Trophoblast cell (in vitro differentiated cells and primary cell): ENCODE measurements at regions not wholly inside any gene's neighbourhood (a gene's known extent, or its start where the extent isn't known, plus 50 kb on each side); places are given as distances from the start of the nearest gene placed in this dataset.

Source experiments
- DNase-seq, 2 donors: peaks; one replicate each; pipeline ENCODE4 v3.0.0-alpha.2; 2016
- H2AFZ ChIP-seq: 2 replicates; pipeline ENCODE4 v1.6.1; 2013; ENCODE audit warnings: low read length, moderate library complexity, mild to moderate bottlenecking; ENCODE audit not compliant: insufficient read depth, poor library complexity
- H2AK5ac ChIP-seq: 2 replicates; pipeline ENCODE4 v1.6.1; 2013; ENCODE audit warnings: mild to moderate bottlenecking, low read length
- H2BK120ac ChIP-seq: 2 replicates; pipeline ENCODE4 v1.6.1; 2013; ENCODE audit warnings: low read length, mild to moderate bottlenecking, moderate library complexity; ENCODE audit not compliant: insufficient read depth, poor library complexity
- H2BK12ac ChIP-seq: 2 replicates; pipeline ENCODE4 v1.6.1; 2013; ENCODE audit warnings: mild to moderate bottlenecking, low read length, moderate library complexity
- H2BK5ac ChIP-seq: 2 replicates; pipeline ENCODE4 v1.6.1; 2013; ENCODE audit warnings: low read length, low read depth, moderate library complexity, mild to moderate bottlenecking; ENCODE audit not compliant: poor library complexity
- H3K14ac ChIP-seq: 2 replicates; pipeline ENCODE4 v1.6.1; 2013; ENCODE audit warnings: mild to moderate bottlenecking, low read length
- H3K18ac ChIP-seq: 2 replicates; pipeline ENCODE4 v1.6.1; 2013; ENCODE audit warnings: mild to moderate bottlenecking, low read length
- H3K23ac ChIP-seq: 2 replicates; pipeline ENCODE4 v1.6.1; 2013; ENCODE audit warnings: low read length
- H3K27ac ChIP-seq: 2 replicates; pipeline ENCODE4 v1.5.1; 2013; ENCODE audit warnings: low read depth, mild to moderate bottlenecking, inconsistent platforms, low read length, moderate library complexity
- H3K27me3 ChIP-seq: 2 replicates; pipeline ENCODE4 v1.6.1; 2013; ENCODE audit warnings: inconsistent platforms, mild to moderate bottlenecking, low read length, moderate library complexity; ENCODE audit not compliant: insufficient read depth
- H3K36me3 ChIP-seq, 2 experiments: 1 replicate in 1 of 2; 2 replicates in 1 of 2; pipeline ENCODE4 v1.6.1; 2013; ENCODE audit warnings: low read length in 2 of 2, mild to moderate bottlenecking in 2 of 2, moderate library complexity in 1 of 2; ENCODE audit not compliant: insufficient read depth in 2 of 2, control insufficient read depth in 1 of 2
- H3K4ac ChIP-seq: 2 replicates; pipeline ENCODE4 v1.6.1; 2013; ENCODE audit warnings: low read depth, mild to moderate bottlenecking, low read length, moderate library complexity
- H3K4me1 ChIP-seq, 2 experiments: 1 replicate in 1 of 2; 2 replicates in 1 of 2; pipeline ENCODE4 v1.6.1; 2013; ENCODE audit warnings: low read length in 2 of 2, mild to moderate bottlenecking in 2 of 2, moderate library complexity in 1 of 2; ENCODE audit not compliant: insufficient read depth in 2 of 2, control insufficient read depth in 1 of 2
- H3K4me2 ChIP-seq: 2 replicates; pipeline ENCODE4 v1.6.1; 2013; ENCODE audit warnings: inconsistent platforms, mild to moderate bottlenecking, low read length, moderate library complexity
- H3K4me3 ChIP-seq: 2 replicates; pipeline ENCODE4 v1.5.1; 2013; ENCODE audit warnings: mild to moderate bottlenecking, low read depth, low read length, inconsistent platforms
- H3K79me1 ChIP-seq: one replicate; pipeline ENCODE4 v1.6.1; 2013; ENCODE audit warnings: low read length
- H3K79me2 ChIP-seq: 2 replicates; pipeline ENCODE4 v1.6.1; 2013; ENCODE audit warnings: low read length, mild to moderate bottlenecking; ENCODE audit not compliant: control insufficient read depth, insufficient read depth, poor library complexity
- H3K9ac ChIP-seq: 2 replicates; pipeline ENCODE4 v1.6.1; 2013; ENCODE audit warnings: mild to moderate bottlenecking, low read length
- H3K9me3 ChIP-seq: 2 replicates; pipeline ENCODE4 v1.6.1; 2013; ENCODE audit warnings: low read depth, mild to moderate bottlenecking, control low read depth, inconsistent platforms, low read length; ENCODE audit not compliant: insufficient read depth
- H4K12ac ChIP-seq: 2 replicates; pipeline ENCODE4 v1.6.1; 2013; ENCODE audit warnings: low read depth, mild to moderate bottlenecking, low read length, moderate library complexity
- H4K8ac ChIP-seq: 2 replicates; pipeline ENCODE4 v1.6.1; 2013; ENCODE audit warnings: low read depth, mild to moderate bottlenecking, low read length, moderate library complexity
- H4K91ac ChIP-seq: one replicate; pipeline ENCODE4 v1.6.1; 2013; ENCODE audit warnings: low read depth, mild to moderate bottlenecking, low read length, moderate library complexity
- WGBS: extraction: QIAGEN DNeasy Blood & Tissue Kit; methylation state at CpG from one replicate; pipeline ENCODE4 v1.1.7; 2013; ENCODE audit warnings: missing lambda C conversion rate; ENCODE audit not compliant: insufficient read length, insufficient coverage; ENCODE audit errors: extremely low coverage; 5-methylcytosine and 5-hydroxymethylcytosine counted together

DNA sequence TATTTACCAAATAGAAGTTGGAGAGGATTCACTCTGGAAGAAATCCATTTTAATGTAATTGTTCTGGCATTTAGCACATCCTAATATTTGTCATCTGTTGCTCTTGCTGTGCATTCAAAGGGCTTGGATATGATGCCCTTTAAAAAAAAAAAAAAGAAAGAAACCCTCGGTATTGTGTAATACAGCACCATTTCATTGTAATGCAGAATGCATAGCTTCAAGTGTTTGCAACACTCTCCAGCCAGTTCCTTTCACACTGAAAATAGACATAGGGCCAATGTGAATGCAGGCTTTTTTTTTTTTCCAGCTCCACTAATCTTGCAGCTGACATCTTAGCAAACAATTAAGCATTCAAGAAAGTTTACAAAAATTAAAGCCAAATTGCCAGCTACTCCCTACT is 197.4 kb upstream of the POU3F2 start:
- no CpG with 5 or more reads among the region's 1 CpG for WGBS
- Histone ChIP-seq H3K9ac (no peak overlapping the region), H3K27me3 (no peaks in the 10 kb centered on the region), H3K9me3 (no peaks in the 10 kb centered on the region), H3K79me2 (no peaks in the 10 kb centered on the region), H2BK12ac (no peak overlapping the region), H3K4me1 (no peaks in the 10 kb centered on the region), H2AK5ac (no peak overlapping the region), H4K91ac (no peak overlapping the region), H3K27ac (no peak overlapping the region), H3K18ac (no peak overlapping the region), H2BK120ac (no peak overlapping the region), H3K79me1 (no peaks in the 10 kb centered on the region), H4K8ac (no peak overlapping the region), H3K4me3 (no peak overlapping the region), H2AFZ (no peak overlapping the region), H3K36me3 (no peaks in the 10 kb centered on the region), H3K4ac (no peak overlapping the region), H3K14ac (no peak overlapping the region), H3K4me2 (no peak overlapping the region), H2BK5ac (no peak overlapping the region), H3K23ac (no peak overlapping the region), H4K12ac (no peak overlapping the region)
- DNase-seq: peak in 1 of 2 donors; percentile 1

DNA sequence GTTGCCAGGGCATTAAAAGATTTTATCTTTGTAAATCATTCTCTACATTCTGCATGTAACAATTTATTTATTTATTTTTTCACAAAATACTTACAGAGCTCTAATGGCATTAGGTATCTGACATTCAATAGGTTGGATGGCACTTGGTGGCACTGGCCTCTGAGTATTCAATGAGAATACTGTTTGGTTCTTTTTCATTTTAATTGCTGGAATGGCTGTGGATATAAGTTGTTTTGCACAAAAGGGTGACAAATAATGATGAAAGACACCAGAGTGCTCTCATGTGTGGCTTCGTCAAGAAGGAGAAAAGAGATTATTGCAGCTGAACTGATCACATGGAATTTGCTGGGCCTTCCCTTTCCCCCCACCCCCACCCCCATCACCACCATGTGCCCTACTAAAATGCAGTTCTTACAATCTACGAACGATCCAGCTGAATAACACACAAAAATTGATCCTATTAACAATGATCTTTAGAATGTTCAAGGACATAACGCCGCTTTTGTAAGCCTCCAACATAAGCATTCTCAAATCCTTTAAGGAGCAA is 195.2 kb upstream of the POU3F2 start:
- Histone ChIP-seq H2BK120ac (no peak overlapping the region), H3K4ac (no peak overlapping the region), H3K23ac (no peak overlapping the region), H3K9ac (no peak overlapping the region), H3K4me3 (no peak overlapping the region), H3K36me3 (no peaks in the 10 kb centered on the region), H3K14ac (no peak overlapping the region), H3K18ac (no peak overlapping the region), H3K79me2 (no peaks in the 10 kb centered on the region), H3K4me2 (no peak overlapping the region), H4K12ac (no peak overlapping the region), H3K9me3 (no peaks in the 10 kb centered on the region), H4K91ac (no peak overlapping the region), H3K79me1 (no peaks in the 10 kb centered on the region), H2BK12ac (no peak overlapping the region), H4K8ac (no peak overlapping the region), H3K4me1 (no peaks in the 10 kb centered on the region), H2AFZ (no peak overlapping the region), H2BK5ac (no peak overlapping the region), H3K27ac (no peak overlapping the region), H3K27me3 (no peaks in the 10 kb centered on the region), H2AK5ac (no peak overlapping the region)
- no CpG with 5 or more reads among the region's 5 CpGs for WGBS
- no peak for DNase-seq

DNA sequence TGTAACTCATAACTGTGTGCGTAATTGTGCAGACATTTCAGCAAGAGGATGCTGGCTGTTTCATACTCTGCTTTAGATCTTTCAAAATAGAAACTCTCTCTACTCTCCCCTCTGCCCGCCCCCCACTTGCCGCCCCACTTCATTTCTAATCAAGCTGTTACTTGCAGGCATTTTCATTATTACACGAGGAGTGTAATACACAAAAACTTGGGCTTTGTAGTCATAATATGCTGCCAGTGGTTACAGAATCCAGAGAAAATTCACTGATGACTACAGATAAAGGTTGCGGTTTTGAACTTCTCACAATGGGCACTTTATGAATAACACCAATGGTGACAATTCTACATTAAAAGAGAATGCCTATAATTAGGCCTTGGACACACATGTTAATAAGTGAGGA is 194.0 kb upstream of the POU3F2 start:
- no CpG with 5 or more reads among the region's 5 CpGs for WGBS
- H3K4me2 ChIP-seq: no peak overlapping the region

DNA sequence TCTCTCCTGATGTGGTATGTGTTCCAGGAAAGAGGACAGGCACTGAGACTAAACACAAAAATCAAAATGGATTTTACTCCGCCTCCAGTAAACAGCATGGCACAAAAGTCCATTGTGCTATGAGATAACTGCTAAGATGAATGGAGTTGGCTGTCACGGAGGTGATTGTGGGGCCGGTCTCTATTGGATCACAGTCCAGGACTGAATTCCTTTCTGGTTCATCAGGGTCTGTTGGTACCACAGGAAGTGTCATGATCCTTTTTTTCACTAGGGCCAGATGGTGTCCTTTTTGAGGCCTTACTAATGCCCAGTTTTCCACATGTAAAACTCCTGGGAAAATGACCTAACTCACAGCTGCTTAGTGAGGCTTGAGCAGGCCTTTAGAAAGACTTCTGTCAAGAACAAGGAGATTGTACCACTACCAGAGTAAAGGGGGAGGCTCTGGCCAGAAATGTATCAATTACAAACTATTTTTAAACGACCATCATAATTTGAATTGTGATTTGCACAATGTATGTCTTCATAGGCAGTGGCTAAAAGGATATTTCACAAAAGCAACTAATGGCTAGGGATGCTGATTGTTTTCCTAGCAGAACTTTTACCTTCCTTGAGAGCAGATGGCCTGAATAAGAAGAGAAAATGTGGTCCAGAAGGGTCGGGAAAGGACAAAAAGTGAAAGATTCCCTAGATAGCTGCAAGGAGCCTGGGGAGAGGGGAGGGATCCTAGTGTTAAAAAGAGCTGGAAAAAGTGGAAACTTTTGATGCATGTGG is 192.2 kb upstream of the POU3F2 start:
- Histone ChIP-seq H4K91ac (no peak overlapping the region), H3K23ac (no peak overlapping the region), H3K79me2 (no peaks in the 10 kb centered on the region), H2BK12ac (no peak overlapping the region), H2AK5ac (no peak overlapping the region), H3K36me3 (no peaks in the 10 kb centered on the region), H3K27ac (no peak overlapping the region), H2AFZ (no peak overlapping the region), H3K4ac (no peak overlapping the region), H3K9ac (no peak overlapping the region), H3K18ac (no peak overlapping the region), H3K4me1 (no peaks in the 10 kb centered on the region), H3K9me3 (no peaks in the 10 kb centered on the region), H3K27me3 (no peaks in the 10 kb centered on the region), H2BK120ac (no peak overlapping the region), H4K12ac (no peak overlapping the region), H4K8ac (no peak overlapping the region), H3K14ac (no peak overlapping the region), H3K4me2 (no peak overlapping the region), H3K4me3 (no peak overlapping the region), H3K79me1 (no peaks in the 10 kb centered on the region), H2BK5ac (no peak overlapping the region)
- WGBS: no CpG with 5 or more reads among the region's 5 CpGs
- DNase-seq: no peak

More for the DNA sequence above, 194.0 kb upstream of the POU3F2 start:
- no peaks in the 10 kb centered on the region for H3K27me3 ChIP-seq
- no peaks in the 10 kb centered on the region for H3K36me3 ChIP-seq
- H4K8ac ChIP-seq: no peak overlapping the region
- H2BK5ac ChIP-seq: no peak overlapping the region
- no peak for DNase-seq
- no peaks in the 10 kb centered on the region for H3K79me2 ChIP-seq
- H3K9ac ChIP-seq: no peak overlapping the region
- no peaks in the 10 kb centered on the region for H3K9me3 ChIP-seq
- H2AFZ ChIP-seq: no peak overlapping the region
- H2BK12ac ChIP-seq: no peak overlapping the region
- H4K91ac ChIP-seq: no peak overlapping the region
- no peak overlapping the region for H3K23ac ChIP-seq
- H3K27ac ChIP-seq: no peak overlapping the region
- H2AK5ac ChIP-seq: no peak overlapping the region
- H2BK120ac ChIP-seq: no peak overlapping the region
- no peak overlapping the region for H4K12ac ChIP-seq
- H3K4me3 ChIP-seq: no peak overlapping the region
- no peak overlapping the region for H3K4ac ChIP-seq
- H3K18ac ChIP-seq: no peak overlapping the region
- no peaks in the 10 kb centered on the region for H3K4me1 ChIP-seq
- no peaks in the 10 kb centered on the region for H3K79me1 ChIP-seq
- H3K14ac ChIP-seq: no peak overlapping the region
